GM18873 (cell line): ENCODE measurements at regions not wholly inside any gene's neighbourhood (a gene's known extent, or its start where the extent isn't known, plus 50 kb on each side); places are given as distances from the start of the nearest gene placed in this dataset.
"Not testable (repeated sequence)": the region's sequence is repeated elsewhere in the genome, so short reads cannot be mapped to it uniquely, and the experiment has no call there.

ENCODE experiments used
- ATAC-seq: cut with Tn5 transposase; IDR thresholded peaks from one replicate; pipeline ENCODE4 v1.9.1; 2021; ENCODE audit warnings: mild to moderate bottlenecking, moderate library complexity, moderate number of reproducible peaks; ENCODE audit not compliant: unreplicated experiment, low FRiP score

GRCh38 chr18:961644-962355 lies 57.1 kb downstream of the ADCYAP1 start:
- ATAC-seq, result no peak

- ATAC-seq, result no peak
These were observed 58.6 kb downstream of the ADCYAP1 start for GRCh38 chr18:963276-963675.

- ATAC-seq, result no peak
These were observed 61.5 kb downstream of the ADCYAP1 start for GRCh38 chr18:965921-966758.

GRCh38 chr18:966759-967576 lies 62.3 kb downstream of the ADCYAP1 start:
- no peak for ATAC-seq

- not testable (repeated sequence) for ATAC-seq
These were observed 64.2 kb downstream of the ADCYAP1 start for GRCh38 chr18:968910-969309.

- not testable (repeated sequence) for ATAC-seq
These were observed 64.6 kb downstream of the ADCYAP1 start for GRCh38 chr18:969311-969710.

GRCh38 chr18:974606-975005 lies 69.9 kb downstream of the ADCYAP1 start:
- not testable (repeated sequence) for ATAC-seq

- ATAC-seq, result not testable (repeated sequence)
These were observed 71.9 kb downstream of the ADCYAP1 start for GRCh38 chr18:976393-977128.

- ATAC-seq, result not testable (repeated sequence)
These were observed 72.7 kb downstream of the ADCYAP1 start for GRCh38 chr18:977327-977726.

- ATAC-seq, result not testable (repeated sequence)
These were observed 73.1 kb downstream of the ADCYAP1 start for GRCh38 chr18:977732-978131.

- ATAC-seq, result no peak
These were observed 75.9 kb downstream of the ADCYAP1 start for GRCh38 chr18:980586-980985.

- ATAC-seq, result no peak
These were observed 79.3 kb downstream of the ADCYAP1 start for GRCh38 chr18:984004-984403.

- ATAC-seq, result no peak
These were observed 80.6 kb downstream of the ADCYAP1 start for GRCh38 chr18:985212-985661.

GRCh38 chr18:986051-986450 lies 81.4 kb downstream of the ADCYAP1 start:
- no peak for ATAC-seq

GRCh38 chr18:986552-986951 lies 81.9 kb downstream of the ADCYAP1 start:
- no peak for ATAC-seq

GRCh38 chr18:987325-988186 lies 82.9 kb downstream of the ADCYAP1 start:
- no peak for ATAC-seq

- no peak for ATAC-seq
These were observed 84.8 kb downstream of the ADCYAP1 start for GRCh38 chr18:989425-989824.

- no peak for ATAC-seq
These were observed 85.5 kb downstream of the ADCYAP1 start for GRCh38 chr18:990197-990596.

- ATAC-seq, result no peak
These were observed 86.8 kb downstream of the ADCYAP1 start for GRCh38 chr18:991441-991840.
